Muscle layer of duodenum (tissue), 2 donors: ENCODE measurements at regions not wholly inside any gene's neighbourhood (a gene's known extent, or its start where the extent isn't known, plus 50 kb on each side); places are given as distances from the start of the nearest gene placed in this dataset.

Source experiments
- H3K27ac ChIP-seq: one replicate; pipeline ENCODE4 v1.7.0; 2013; ENCODE audit warnings: mild to moderate bottlenecking, low read length
- H3K27me3 ChIP-seq: one replicate; pipeline ENCODE4 v1.7.0; 2013; ENCODE audit warnings: low read depth, mild to moderate bottlenecking, control low read depth, low read length
- H3K36me3 ChIP-seq, 2 donors: one replicate each; pipeline ENCODE4 v1.7.0; 2013; ENCODE audit warnings: low read length in 2 of 2, control low read depth in 1 of 2, mild to moderate bottlenecking in 1 of 2; ENCODE audit not compliant: insufficient read depth in 2 of 2, control insufficient read depth in 1 of 2
- H3K4me1 ChIP-seq, 2 donors: one replicate each; pipeline ENCODE4 v1.7.0; 2013; ENCODE audit warnings: low read length in 2 of 2, mild to moderate bottlenecking in 2 of 2, control low read depth in 1 of 2, moderate library complexity in 1 of 2; ENCODE audit not compliant: insufficient read depth in 2 of 2, control insufficient read depth in 1 of 2
- H3K4me3 ChIP-seq, 2 donors: one replicate each; pipeline ENCODE4 v1.7.0; 2013; ENCODE audit warnings: low read length in 2 of 2, low read depth in 1 of 2, mild to moderate bottlenecking in 1 of 2
- H3K9me3 ChIP-seq, 2 donors: one replicate each; pipeline ENCODE4 v1.7.0; 2013; ENCODE audit warnings: low read length in 2 of 2, control low read depth in 1 of 2, mild to moderate bottlenecking in 1 of 2; ENCODE audit not compliant: control insufficient read depth in 1 of 2
- donor health status: healthy.

- Histone ChIP-seq H3K27ac (no peak overlapping the region), H3K9me3 (no peaks in the 10 kb centered on the region), H3K4me3 (no peak overlapping the region), H3K36me3 (no peaks in the 10 kb centered on the region), H3K27me3 (no peaks in the 10 kb centered on the region), H3K4me1 (no peaks in the 10 kb centered on the region)
Observed at GRCh38 chr9:23556459-23556858, 269.6 kb downstream of the ELAVL2 start.

- Histone ChIP-seq H3K27ac (no peak overlapping the region), H3K4me1 (no peaks in the 10 kb centered on the region), H3K9me3 (no peaks in the 10 kb centered on the region), H3K36me3 (no peaks in the 10 kb centered on the region), H3K4me3 (no peak overlapping the region), H3K27me3 (no peaks in the 10 kb centered on the region)
Observed at GRCh38 chr9:23557689-23558088, 268.4 kb downstream of the ELAVL2 start.

GRCh38 chr9:23559522-23559921 is 266.5 kb downstream of the ELAVL2 start:
- H3K27me3 ChIP-seq = no peaks in the 10 kb centered on the region
- H3K4me1 ChIP-seq = no peaks in the 10 kb centered on the region
- no peak overlapping the region for H3K27ac ChIP-seq
- H3K36me3 ChIP-seq = no peaks in the 10 kb centered on the region
- H3K9me3 ChIP-seq = no peaks in the 10 kb centered on the region
- H3K4me3 ChIP-seq = no peak overlapping the region

- H3K36me3 ChIP-seq = no peaks in the 10 kb centered on the region
- no peak overlapping the region for H3K4me3 ChIP-seq
- H3K4me1 ChIP-seq = no peaks in the 10 kb centered on the region
- no peaks in the 10 kb centered on the region for H3K27me3 ChIP-seq
- H3K9me3 ChIP-seq = no peaks in the 10 kb centered on the region
- H3K27ac ChIP-seq = no peak overlapping the region
Observed at GRCh38 chr9:23563517-23563916, 262.5 kb downstream of the ELAVL2 start.

GRCh38 chr9:23567516-23568165 is 258.4 kb downstream of the ELAVL2 start:
- H3K27ac ChIP-seq = no peak overlapping the region
- no peaks in the 10 kb centered on the region for H3K9me3 ChIP-seq
- no peaks in the 10 kb centered on the region for H3K4me1 ChIP-seq
- H3K36me3 ChIP-seq = no peaks in the 10 kb centered on the region
- H3K27me3 ChIP-seq = no peaks in the 10 kb centered on the region
- no peak overlapping the region for H3K4me3 ChIP-seq

- Histone ChIP-seq H3K27me3 (no peaks in the 10 kb centered on the region), H3K4me1 (no peaks in the 10 kb centered on the region), H3K9me3 (no peaks in the 10 kb centered on the region), H3K4me3 (no peak overlapping the region), H3K27ac (no peak overlapping the region), H3K36me3 (no peaks in the 10 kb centered on the region)
Observed at GRCh38 chr9:23571414-23572104, 254.5 kb downstream of the ELAVL2 start.

GRCh38 chr9:23573800-23574199 is 252.2 kb downstream of the ELAVL2 start:
- Histone ChIP-seq H3K9me3 (no peaks in the 10 kb centered on the region), H3K4me3 (no peak overlapping the region)

GRCh38 chr9:23577611-23578010 is 248.4 kb downstream of the ELAVL2 start:
- H3K27ac ChIP-seq = no peak overlapping the region
- no peaks in the 10 kb centered on the region for H3K4me1 ChIP-seq
- H3K36me3 ChIP-seq = no peaks in the 10 kb centered on the region

More at GRCh38 chr9:23573800-23574199, 252.2 kb downstream of the ELAVL2 start:
- Histone ChIP-seq H3K36me3 (no peaks in the 10 kb centered on the region), H3K4me1 (no peaks in the 10 kb centered on the region), H3K27me3 (no peaks in the 10 kb centered on the region), H3K27ac (no peak overlapping the region)

GRCh38 chr9:23581931-23582330 is 244.1 kb downstream of the ELAVL2 start:
- Histone ChIP-seq H3K9me3 (no peaks in the 10 kb centered on the region), H3K27ac (no peak overlapping the region), H3K4me1 (no peaks in the 10 kb centered on the region), H3K36me3 (no peaks in the 10 kb centered on the region), H3K4me3 (no peak overlapping the region), H3K27me3 (no peaks in the 10 kb centered on the region)

More at GRCh38 chr9:23577611-23578010, 248.4 kb downstream of the ELAVL2 start:
- H3K9me3 ChIP-seq = no peaks in the 10 kb centered on the region
- H3K4me3 ChIP-seq = no peak overlapping the region
- no peaks in the 10 kb centered on the region for H3K27me3 ChIP-seq

GRCh38 chr9:23582836-23583235 is 243.2 kb downstream of the ELAVL2 start:
- Histone ChIP-seq H3K27ac (no peak overlapping the region), H3K27me3 (no peaks in the 10 kb centered on the region), H3K4me3 (no peak overlapping the region), H3K9me3 (no peaks in the 10 kb centered on the region), H3K36me3 (no peaks in the 10 kb centered on the region), H3K4me1 (no peaks in the 10 kb centered on the region)

- Histone ChIP-seq H3K4me3 (no peak overlapping the region), H3K9me3 (no peaks in the 10 kb centered on the region), H3K4me1 (no peaks in the 10 kb centered on the region), H3K27ac (no peak overlapping the region), H3K36me3 (no peaks in the 10 kb centered on the region), H3K27me3 (no peaks in the 10 kb centered on the region)
Observed at GRCh38 chr9:23586906-23587305, 239.1 kb downstream of the ELAVL2 start.

- Histone ChIP-seq H3K4me3 (no peak overlapping the region), H3K36me3 (no peaks in the 10 kb centered on the region), H3K27ac (no peak overlapping the region), H3K27me3 (no peaks in the 10 kb centered on the region), H3K4me1 (no peaks in the 10 kb centered on the region), H3K9me3 (no peaks in the 10 kb centered on the region)
Observed at GRCh38 chr9:23587433-23587832, 238.6 kb downstream of the ELAVL2 start.
